Neural cell (in vitro differentiated cells): ENCODE measurements at regions not wholly inside any gene's neighbourhood (a gene's known extent, or its start where the extent isn't known, plus 50 kb on each side); places are given as distances from the start of the nearest gene placed in this dataset.
A peak's percentile ranks its signal among the peaks of the same experiment; 100 is the strongest.

ENCODE experiments used
- H2AFZ ChIP-seq: fragments of 200-600, 300-800 bp; sonication (generic), shearing (Covaris generic); 2 replicates; pipeline ENCODE4 v1.6.0; 2014; ENCODE audit warnings: low read depth, mild to moderate bottlenecking, antibody characterized with exemption, low read length, moderate library complexity
- H3F3A ChIP-seq: fragments of 200-600 bp; shearing (Covaris generic); 2 replicates; pipeline ENCODE4 v1.6.1; 2016; ENCODE audit warnings: mild to moderate bottlenecking, moderate library complexity, mixed read lengths, antibody characterized with exemption, low read length; ENCODE audit not compliant: insufficient read depth, poor library complexity, severe bottlenecking
- H3K27ac ChIP-seq: fragments of 200-600, 300-800 bp; sonication (generic), shearing (Covaris generic); 2 replicates; pipeline ENCODE4 v1.5.1; 2014; ENCODE audit warnings: mild to moderate bottlenecking, low read length, moderate library complexity
- H3K27me3 ChIP-seq: fragments of 300-800, 200-600 bp; sonication (generic), shearing (Covaris generic); 2 replicates; pipeline ENCODE4 v1.6.0; 2014; ENCODE audit warnings: mild to moderate bottlenecking, low read depth, low read length, moderate library complexity; ENCODE audit not compliant: insufficient read depth
- H3K36me3 ChIP-seq: fragments of 300-800, 200-600 bp; sonication (generic), shearing (Covaris generic); 2 replicates; pipeline ENCODE4 v1.5.1; 2014; ENCODE audit warnings: mild to moderate bottlenecking, antibody characterized with exemption, low read length, moderate library complexity; ENCODE audit not compliant: insufficient read depth
- H3K4me2 ChIP-seq: fragments of 300-800, 200-600 bp; sonication (generic), shearing (Covaris generic); 2 replicates; pipeline ENCODE4 v1.6.0; 2014; ENCODE audit warnings: mild to moderate bottlenecking, low read length
- H3K4me3 ChIP-seq: fragments of 300-800, 200-600 bp; sonication (generic), shearing (Covaris generic); 2 replicates; pipeline ENCODE4 v1.5.1; 2014; ENCODE audit warnings: mild to moderate bottlenecking, low read length, moderate library complexity
- H3K79me2 ChIP-seq: fragments of 200-600 bp; shearing (Covaris generic); replicated peaks from 2 replicates; pipeline ENCODE4 v1.6.0; 2014; ENCODE audit warnings: mild to moderate bottlenecking, low read length, moderate library complexity; ENCODE audit not compliant: insufficient read depth
- H3K9ac ChIP-seq: fragments of 300-800, 200-600 bp; sonication (generic), shearing (Covaris generic); 2 replicates; pipeline ENCODE4 v1.6.1; 2016; ENCODE audit warnings: mild to moderate bottlenecking, low read length, mixed read lengths
- H3K9me2 ChIP-seq: fragments of 200-600 bp; shearing (Covaris generic); 2 replicates; pipeline ENCODE4 v1.6.1; 2016; ENCODE audit warnings: mild to moderate bottlenecking, low read length, mixed read lengths; ENCODE audit not compliant: insufficient read depth
- H3K9me3 ChIP-seq: fragments of 200-600, 300-800 bp; sonication (generic), shearing (Covaris generic); 2 replicates; pipeline ENCODE4 v1.6.1; 2016; ENCODE audit warnings: mild to moderate bottlenecking, mixed run types, low read length, moderate library complexity, mixed read lengths
- H4K20me1 ChIP-seq: fragments of 200-600 bp; shearing (Covaris generic); 2 replicates; pipeline ENCODE4 v1.6.1; 2016; ENCODE audit warnings: mild to moderate bottlenecking, mixed run types; ENCODE audit not compliant: insufficient read depth
- EP300 ChIP-seq: fragments of 450-650 bp; conservative IDR thresholded peaks from 2 replicates; pipeline ENCODE4 v1.6.1; 2014; ENCODE audit warnings: antibody characterized with exemption, mild to moderate bottlenecking, moderate library complexity; ENCODE audit not compliant: poor library complexity, severe bottlenecking
- EZH2 ChIP-seq: fragments of 200-600, 300-800 bp; shearing (Covaris generic), sonication (generic); IDR thresholded peaks from 2 replicates; pipeline ENCODE4 v1.6.1; 2014; ENCODE audit warnings: antibody characterized with exemption, low read length, borderline replicate concordance, mild to moderate bottlenecking; ENCODE audit not compliant: insufficient read depth, poor library complexity, severe bottlenecking
- MXI1 ChIP-seq: fragments of 450-650 bp; conservative IDR thresholded peaks from 2 replicates; pipeline ENCODE4 v1.6.1; 2014; ENCODE audit warnings: antibody characterized with exemption, mild to moderate bottlenecking; ENCODE audit not compliant: poor library complexity, severe bottlenecking
- POLR2AphosphoS5 ChIP-seq: IDR thresholded peaks from 2 replicates; pipeline ENCODE4 v1.6.1; 2012
- RAD21 ChIP-seq: fragments of 450-650 bp; conservative IDR thresholded peaks from 2 replicates; pipeline ENCODE4 v1.6.1; 2014; ENCODE audit warnings: antibody characterized with exemption, mild to moderate bottlenecking, moderate library complexity
- SMC3 ChIP-seq: fragments of 450-650 bp; conservative IDR thresholded peaks from 2 replicates; pipeline ENCODE4 v1.6.1; 2014; ENCODE audit warnings: antibody characterized with exemption, mild to moderate bottlenecking, moderate library complexity; ENCODE audit not compliant: poor library complexity
- TAF1 ChIP-seq: IDR thresholded peaks from 2 replicates; pipeline ENCODE4 v1.6.1; 2012; ENCODE audit warnings: low read depth
- TF ChIP-seq, protein P1 (sequence below): fragments of 450-650 bp; IDR thresholded peaks from 2 replicates; pipeline ENCODE4 v1.5.1; 2014; ENCODE audit warnings: antibody characterized with exemption, mild to moderate bottlenecking, moderate library complexity; ENCODE audit not compliant: poor library complexity, severe bottlenecking
- TF ChIP-seq, protein P2 (sequence below): IDR thresholded peaks from 2 replicates; pipeline ENCODE4 v1.6.1; 2012; ENCODE audit warnings: borderline replicate concordance

DNA sequence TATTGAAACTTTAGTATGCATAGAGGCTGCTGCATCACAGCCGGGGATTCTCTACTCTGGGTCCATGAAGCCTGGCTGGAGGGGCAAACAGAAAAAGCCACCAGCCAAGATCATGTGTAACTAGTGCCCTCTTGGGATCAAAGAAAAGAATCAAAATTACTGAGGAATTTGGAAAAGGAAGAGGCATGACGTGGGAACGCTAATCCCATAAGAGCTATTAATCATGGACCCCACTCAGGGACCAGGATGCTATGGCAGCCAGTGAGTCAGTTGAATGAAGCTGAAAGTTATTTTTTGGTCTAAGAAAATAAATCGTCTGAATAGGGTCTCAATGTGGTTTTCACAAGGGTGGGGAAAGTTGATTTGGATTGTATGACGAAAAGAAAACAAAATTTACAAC lies 1165.1 kb downstream of the ROBO2 start:
- Histone ChIP-seq H3K79me2 (no peaks in the 10 kb centered on the region), H3K4me2 (no peak overlapping the region), H3K27me3 (no peaks in the 10 kb centered on the region), H3K27ac (no peak overlapping the region), H2AFZ (no peak overlapping the region), H3K9me2 (no peaks in the 10 kb centered on the region), H3K9ac (no peak overlapping the region), H3K9me3 (no peaks in the 10 kb centered on the region), H4K20me1 (no peaks in the 10 kb centered on the region), H3K4me3 (no peak overlapping the region), H3F3A (no peaks in the 10 kb centered on the region), H3K36me3 (no peaks in the 10 kb centered on the region)
- TF ChIP-seq MXI1: no peak
- TF ChIP-seq, protein P1, sequence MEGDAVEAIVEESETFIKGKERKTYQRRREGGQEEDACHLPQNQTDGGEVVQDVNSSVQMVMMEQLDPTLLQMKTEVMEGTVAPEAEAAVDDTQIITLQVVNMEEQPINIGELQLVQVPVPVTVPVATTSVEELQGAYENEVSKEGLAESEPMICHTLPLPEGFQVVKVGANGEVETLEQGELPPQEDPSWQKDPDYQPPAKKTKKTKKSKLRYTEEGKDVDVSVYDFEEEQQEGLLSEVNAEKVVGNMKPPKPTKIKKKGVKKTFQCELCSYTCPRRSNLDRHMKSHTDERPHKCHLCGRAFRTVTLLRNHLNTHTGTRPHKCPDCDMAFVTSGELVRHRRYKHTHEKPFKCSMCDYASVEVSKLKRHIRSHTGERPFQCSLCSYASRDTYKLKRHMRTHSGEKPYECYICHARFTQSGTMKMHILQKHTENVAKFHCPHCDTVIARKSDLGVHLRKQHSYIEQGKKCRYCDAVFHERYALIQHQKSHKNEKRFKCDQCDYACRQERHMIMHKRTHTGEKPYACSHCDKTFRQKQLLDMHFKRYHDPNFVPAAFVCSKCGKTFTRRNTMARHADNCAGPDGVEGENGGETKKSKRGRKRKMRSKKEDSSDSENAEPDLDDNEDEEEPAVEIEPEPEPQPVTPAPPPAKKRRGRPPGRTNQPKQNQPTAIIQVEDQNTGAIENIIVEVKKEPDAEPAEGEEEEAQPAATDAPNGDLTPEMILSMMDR: peak; percentile 31
- TF ChIP-seq, protein P2, sequence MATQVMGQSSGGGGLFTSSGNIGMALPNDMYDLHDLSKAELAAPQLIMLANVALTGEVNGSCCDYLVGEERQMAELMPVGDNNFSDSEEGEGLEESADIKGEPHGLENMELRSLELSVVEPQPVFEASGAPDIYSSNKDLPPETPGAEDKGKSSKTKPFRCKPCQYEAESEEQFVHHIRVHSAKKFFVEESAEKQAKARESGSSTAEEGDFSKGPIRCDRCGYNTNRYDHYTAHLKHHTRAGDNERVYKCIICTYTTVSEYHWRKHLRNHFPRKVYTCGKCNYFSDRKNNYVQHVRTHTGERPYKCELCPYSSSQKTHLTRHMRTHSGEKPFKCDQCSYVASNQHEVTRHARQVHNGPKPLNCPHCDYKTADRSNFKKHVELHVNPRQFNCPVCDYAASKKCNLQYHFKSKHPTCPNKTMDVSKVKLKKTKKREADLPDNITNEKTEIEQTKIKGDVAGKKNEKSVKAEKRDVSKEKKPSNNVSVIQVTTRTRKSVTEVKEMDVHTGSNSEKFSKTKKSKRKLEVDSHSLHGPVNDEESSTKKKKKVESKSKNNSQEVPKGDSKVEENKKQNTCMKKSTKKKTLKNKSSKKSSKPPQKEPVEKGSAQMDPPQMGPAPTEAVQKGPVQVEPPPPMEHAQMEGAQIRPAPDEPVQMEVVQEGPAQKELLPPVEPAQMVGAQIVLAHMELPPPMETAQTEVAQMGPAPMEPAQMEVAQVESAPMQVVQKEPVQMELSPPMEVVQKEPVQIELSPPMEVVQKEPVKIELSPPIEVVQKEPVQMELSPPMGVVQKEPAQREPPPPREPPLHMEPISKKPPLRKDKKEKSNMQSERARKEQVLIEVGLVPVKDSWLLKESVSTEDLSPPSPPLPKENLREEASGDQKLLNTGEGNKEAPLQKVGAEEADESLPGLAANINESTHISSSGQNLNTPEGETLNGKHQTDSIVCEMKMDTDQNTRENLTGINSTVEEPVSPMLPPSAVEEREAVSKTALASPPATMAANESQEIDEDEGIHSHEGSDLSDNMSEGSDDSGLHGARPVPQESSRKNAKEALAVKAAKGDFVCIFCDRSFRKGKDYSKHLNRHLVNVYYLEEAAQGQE: no peak
- no peak for TF ChIP-seq TAF1
- no peak for TF ChIP-seq EP300
- peak; percentile 45 for TF ChIP-seq RAD21
- TF ChIP-seq POLR2AphosphoS5: no peak

DNA sequence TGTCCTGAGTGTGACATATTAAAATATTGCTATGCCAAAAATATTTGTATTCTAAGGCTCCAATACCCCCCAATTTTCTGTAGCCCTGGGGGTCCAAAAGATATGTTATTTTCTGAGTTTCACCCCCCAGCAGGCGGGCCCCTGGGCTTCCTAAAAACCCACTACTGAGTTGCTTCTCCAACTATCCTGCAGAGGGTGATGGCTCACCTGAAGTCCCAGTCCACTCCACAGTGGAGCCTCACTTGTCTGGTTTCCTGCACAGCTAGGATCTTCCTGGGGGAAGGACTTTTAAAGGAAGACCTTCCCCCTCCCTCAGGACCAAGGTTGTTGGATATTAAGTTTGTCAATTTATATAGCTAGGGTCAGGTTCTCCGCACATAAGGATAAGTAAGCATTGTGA lies 1181.4 kb downstream of the ROBO2 start:
- H3K9me3 ChIP-seq: no peaks in the 10 kb centered on the region
- no peak overlapping the region for H3K4me2 ChIP-seq
- H3K79me2 ChIP-seq: no peaks in the 10 kb centered on the region
- H3K4me3 ChIP-seq: no peak overlapping the region
- no peak overlapping the region for H2AFZ ChIP-seq
- no peak overlapping the region for H3K9ac ChIP-seq
- no peaks in the 10 kb centered on the region for H3F3A ChIP-seq
- H3K27ac ChIP-seq: no peak overlapping the region
- no peaks in the 10 kb centered on the region for H3K9me2 ChIP-seq
- H3K27me3 ChIP-seq: no peaks in the 10 kb centered on the region
- no peaks in the 10 kb centered on the region for H3K36me3 ChIP-seq
- TF ChIP-seq, protein P1: no peak
- TF ChIP-seq TAF1 (no peak), POLR2AphosphoS5 (no peak), SMC3 (no peak), EZH2 (no peak), RAD21 (no peak)
- H4K20me1 ChIP-seq: no peaks in the 10 kb centered on the region
